WTC11 (cell line): ENCODE measurements at regions not wholly inside any gene's neighbourhood (a gene's known extent, or its start where the extent isn't known, plus 50 kb on each side); places are given as distances from the start of the nearest gene placed in this dataset.

Experiments
- ATAC-seq: fragments of 200-7000 bp; cut with Tn5 transposase; 2 replicates; pipeline ENCODE4 v1.10.0; 2021; ENCODE audit warnings: mild to moderate bottlenecking, moderate library complexity
- CTCF ChIA-PET: fragments of 300-600 bp; sonication (Branson Sonifier 250); formaldehyde crosslinking; loops from one replicate; lab custom pipeline; 2021; ENCODE audit warnings: antibody characterized with exemption; lab: Charles Lee
- POLR2A ChIA-PET: fragments of 350-600 bp; sonication (Branson Sonifier 250); formaldehyde crosslinking; loops from one replicate; lab custom pipeline; 2021; ENCODE audit warnings: antibody characterized with exemption; lab: Charles Lee
- DNase-seq: peaks from one replicate; pipeline ENCODE4 v3.0.0; 2021; ENCODE audit warnings: low spot score
- H3K27ac Mint-ChIP-seq: 2 replicates; pipeline ENCODE4 v1.8.0; 2021; ENCODE audit warnings: mixed read lengths
- H3K27me3 Mint-ChIP-seq: 2 replicates; pipeline ENCODE4 v1.8.0; 2021; ENCODE audit warnings: low read depth, mild to moderate bottlenecking, moderate library complexity, mixed read lengths
- H3K36me3 Mint-ChIP-seq: 2 replicates; pipeline ENCODE4 v1.8.0; 2021; ENCODE audit warnings: mixed read lengths
- H3K4me1 Mint-ChIP-seq: 2 replicates; pipeline ENCODE4 v1.8.0; 2022; ENCODE audit warnings: mixed read lengths
- H3K4me3 Mint-ChIP-seq: 2 replicates; pipeline ENCODE4 v1.8.0; 2021; ENCODE audit warnings: mild to moderate bottlenecking, moderate library complexity, mixed read lengths
- H3K9me3 Mint-ChIP-seq: 2 replicates; pipeline ENCODE4 v1.8.0; 2021; ENCODE audit warnings: mixed read lengths
- ELF4 ChIP-seq: sonication (generic); formaldehyde crosslinking; IDR thresholded peaks from 2 replicates; pipeline ENCODE4 v1.8.1; 2022; ENCODE audit warnings: low read depth, mild to moderate bottlenecking, moderate library complexity, missing genetic modification reagents
- EMX1 ChIP-seq: fragments of 250-450 bp; sonication (Bioruptor Pico); IDR thresholded peaks from 2 replicates; pipeline ENCODE4 v1.8.0; 2021; ENCODE audit warnings: mild to moderate bottlenecking
- FOXJ3 ChIP-seq: sonication (generic); formaldehyde crosslinking; IDR thresholded peaks from 2 replicates; pipeline ENCODE4 v1.9.0; 2021; ENCODE audit warnings: missing genetic modification reagents, mild to moderate bottlenecking, borderline replicate concordance
- GRHL2 ChIP-seq: fragments of 250-450 bp; sonication (Bioruptor Pico); IDR thresholded peaks from 2 replicates; pipeline ENCODE4 v1.8.0; 2022; ENCODE audit warnings: mild to moderate bottlenecking, moderate library complexity; ENCODE audit not compliant: insufficient replicate concordance, severe bottlenecking
- GTF2I ChIP-seq: fragments of 250-450 bp; sonication (Bioruptor Pico); conservative IDR thresholded peaks from 2 replicates; pipeline ENCODE4 v1.4.0; 2021; ENCODE audit warnings: mild to moderate bottlenecking
- KAT7 ChIP-seq: sonication (generic); formaldehyde crosslinking; IDR thresholded peaks from 2 replicates; pipeline ENCODE4 v1.8.1; 2023; ENCODE audit warnings: missing genetic modification reagents, mild to moderate bottlenecking, borderline replicate concordance
- MXD4 ChIP-seq: fragments of 250-450 bp; sonication (Bioruptor Pico); IDR thresholded peaks from 2 replicates; pipeline ENCODE4 v1.8.0; 2021; ENCODE audit warnings: mild to moderate bottlenecking, moderate library complexity, borderline replicate concordance
- RELA ChIP-seq: sonication (generic); formaldehyde crosslinking; IDR thresholded peaks from 2 replicates; pipeline ENCODE4 v1.8.1; 2022; ENCODE audit warnings: missing genetic modification reagents, mild to moderate bottlenecking, borderline replicate concordance
- SOX15 ChIP-seq: fragments of 250-450 bp; sonication (Bioruptor Pico); IDR thresholded peaks from 2 replicates; pipeline ENCODE4 v1.9.0; 2021; ENCODE audit warnings: mild to moderate bottlenecking
- ZBTB21 ChIP-seq: sonication (generic); formaldehyde crosslinking; IDR thresholded peaks from 2 replicates; pipeline ENCODE4 v1.8.1; 2023; ENCODE audit warnings: mild to moderate bottlenecking, missing genetic modification reagents, borderline replicate concordance
- ZNF232 ChIP-seq: sonication (generic); formaldehyde crosslinking; IDR thresholded peaks from 2 replicates; pipeline ENCODE4 v1.8.0; 2022; ENCODE audit warnings: mild to moderate bottlenecking, missing genetic modification reagents
- ZNF423 ChIP-seq: fragments of 250-450 bp; sonication (Bioruptor Pico); IDR thresholded peaks from 2 replicates; pipeline ENCODE4 v2.1.2; 2022; ENCODE audit warnings: mild to moderate bottlenecking, moderate library complexity
- TF ChIP-seq, protein P1 (sequence below): sonication (generic); formaldehyde crosslinking; IDR thresholded peaks from 2 replicates; pipeline ENCODE4 v1.8.1; 2022; ENCODE audit warnings: missing genetic modification reagents, borderline replicate concordance
- TF ChIP-seq, protein P2 (sequence below): sonication (generic); formaldehyde crosslinking; IDR thresholded peaks from 2 replicates; pipeline ENCODE4 v1.8.0; 2023; ENCODE audit warnings: missing genetic modification reagents, mild to moderate bottlenecking, borderline replicate concordance
- TF ChIP-seq, protein P3 (sequence below): sonication (generic); formaldehyde crosslinking; IDR thresholded peaks from 2 replicates; pipeline ENCODE4 v1.8.0; 2022; ENCODE audit warnings: mild to moderate bottlenecking, missing genetic modification reagents
- TF ChIP-seq, protein P4 (sequence below): fragments of 250-450 bp; sonication (Bioruptor Pico); IDR thresholded peaks from 2 replicates; pipeline ENCODE4 v1.8.0; 2021; ENCODE audit warnings: mild to moderate bottlenecking
- TF ChIP-seq, protein P5 (sequence below): sonication (generic); formaldehyde crosslinking; conservative IDR thresholded peaks from 2 replicates; pipeline ENCODE4 v1.8.1; 2022; ENCODE audit warnings: mild to moderate bottlenecking, missing genetic modification reagents
- TF ChIP-seq, protein P6 (sequence below): fragments of 200-600 bp; IDR thresholded peaks from 2 replicates; pipeline ENCODE4 v1.8.0; 2022; ENCODE audit warnings: antibody characterized with exemption
- TF ChIP-seq, protein P7 (sequence below): sonication (generic); formaldehyde crosslinking; IDR thresholded peaks from 2 replicates; pipeline ENCODE4 v1.8.1; 2023; ENCODE audit warnings: mild to moderate bottlenecking, missing genetic modification reagents
- TF ChIP-seq, protein P8 (sequence below): sonication (generic); formaldehyde crosslinking; IDR thresholded peaks from 2 replicates; pipeline ENCODE4 v1.8.1; 2023; ENCODE audit warnings: mild to moderate bottlenecking, missing genetic modification reagents, moderate library complexity

DNA sequence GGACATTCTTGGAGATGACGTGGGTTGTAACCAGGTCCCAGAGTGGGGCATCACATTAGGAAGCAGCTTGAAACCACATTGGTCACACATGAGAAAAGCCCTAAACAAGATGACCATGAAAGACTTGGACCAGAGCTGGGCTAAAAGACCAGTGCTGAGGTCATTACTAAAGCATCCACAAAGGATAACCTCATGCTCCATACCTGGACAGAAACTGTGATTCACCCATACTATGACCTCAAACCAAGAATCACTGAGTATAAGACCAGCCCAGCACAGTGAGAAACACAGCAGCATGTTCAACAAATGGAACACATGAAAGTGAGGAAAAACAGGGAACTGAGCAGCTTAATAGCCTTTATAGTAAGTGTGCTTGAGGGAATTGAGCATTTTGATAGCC lies 635.5 kb upstream of the NETO1 start:
- ChIA-PET POLR2A (no interaction called here), CTCF (no interaction called here)
- ATAC-seq (no peak), DNase-seq (no peak)
- no peaks in the 10 kb centered on the region for H3K4me1 Mint-ChIP-seq
- no peak overlapping the region for H3K27ac Mint-ChIP-seq
- no peaks in the 10 kb centered on the region for H3K36me3 Mint-ChIP-seq
- no peak for TF ChIP-seq ZNF423 (CRISPR knock-in tag)
- H3K4me3 Mint-ChIP-seq, result no peak overlapping the region
- H3K27me3 Mint-ChIP-seq, result no peaks in the 10 kb centered on the region
- no peaks in the 10 kb centered on the region; the same call in none of the 2 replicates for H3K9me3 Mint-ChIP-seq

DNA sequence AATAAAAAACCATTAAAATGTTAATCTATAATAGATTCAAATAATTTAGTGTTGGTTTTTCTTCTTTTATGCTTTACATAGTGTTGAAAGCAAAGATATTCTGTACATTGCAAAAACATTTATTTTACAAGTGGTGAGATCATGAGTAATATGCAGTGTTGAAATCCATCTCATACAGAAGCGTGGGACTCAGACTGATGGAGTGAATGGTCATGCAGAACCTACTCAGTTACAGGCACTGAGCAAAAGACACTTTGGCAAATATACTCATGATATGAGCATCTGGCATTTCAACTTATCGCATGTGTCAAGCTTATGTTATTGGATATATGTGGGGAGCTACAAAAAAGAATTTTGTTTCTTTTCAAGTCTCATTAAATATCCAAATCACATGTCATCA lies 620.2 kb upstream of the NETO1 start:
- Mint-ChIP-seq H3K36me3 (no peaks in the 10 kb centered on the region), H3K27me3 (no peaks in the 10 kb centered on the region), H3K9me3 (no peaks in the 10 kb centered on the region), H3K4me3 (no peak overlapping the region), H3K4me1 (no peaks in the 10 kb centered on the region), H3K27ac (no peak overlapping the region)
- ChIA-PET CTCF (no interaction called here), POLR2A (no interaction called here)
- ATAC-seq (no peak), DNase-seq (no peak)
- TF ChIP-seq ZBTB21 (CRISPR knock-in tag), result no peak
- TF ChIP-seq ZNF232 (CRISPR knock-in tag), result no peak
- TF ChIP-seq, protein P1, sequence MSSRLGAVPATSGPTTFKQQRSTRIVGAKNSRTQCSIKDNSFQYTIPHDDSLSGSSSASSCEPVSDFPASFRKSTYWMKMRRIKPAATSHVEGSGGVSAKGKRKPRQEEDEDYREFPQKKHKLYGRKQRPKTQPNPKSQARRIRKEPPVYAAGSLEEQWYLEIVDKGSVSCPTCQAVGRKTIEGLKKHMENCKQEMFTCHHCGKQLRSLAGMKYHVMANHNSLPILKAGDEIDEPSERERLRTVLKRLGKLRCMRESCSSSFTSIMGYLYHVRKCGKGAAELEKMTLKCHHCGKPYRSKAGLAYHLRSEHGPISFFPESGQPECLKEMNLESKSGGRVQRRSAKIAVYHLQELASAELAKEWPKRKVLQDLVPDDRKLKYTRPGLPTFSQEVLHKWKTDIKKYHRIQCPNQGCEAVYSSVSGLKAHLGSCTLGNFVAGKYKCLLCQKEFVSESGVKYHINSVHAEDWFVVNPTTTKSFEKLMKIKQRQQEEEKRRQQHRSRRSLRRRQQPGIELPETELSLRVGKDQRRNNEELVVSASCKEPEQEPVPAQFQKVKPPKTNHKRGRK, result no peak
- TF ChIP-seq, protein P2, sequence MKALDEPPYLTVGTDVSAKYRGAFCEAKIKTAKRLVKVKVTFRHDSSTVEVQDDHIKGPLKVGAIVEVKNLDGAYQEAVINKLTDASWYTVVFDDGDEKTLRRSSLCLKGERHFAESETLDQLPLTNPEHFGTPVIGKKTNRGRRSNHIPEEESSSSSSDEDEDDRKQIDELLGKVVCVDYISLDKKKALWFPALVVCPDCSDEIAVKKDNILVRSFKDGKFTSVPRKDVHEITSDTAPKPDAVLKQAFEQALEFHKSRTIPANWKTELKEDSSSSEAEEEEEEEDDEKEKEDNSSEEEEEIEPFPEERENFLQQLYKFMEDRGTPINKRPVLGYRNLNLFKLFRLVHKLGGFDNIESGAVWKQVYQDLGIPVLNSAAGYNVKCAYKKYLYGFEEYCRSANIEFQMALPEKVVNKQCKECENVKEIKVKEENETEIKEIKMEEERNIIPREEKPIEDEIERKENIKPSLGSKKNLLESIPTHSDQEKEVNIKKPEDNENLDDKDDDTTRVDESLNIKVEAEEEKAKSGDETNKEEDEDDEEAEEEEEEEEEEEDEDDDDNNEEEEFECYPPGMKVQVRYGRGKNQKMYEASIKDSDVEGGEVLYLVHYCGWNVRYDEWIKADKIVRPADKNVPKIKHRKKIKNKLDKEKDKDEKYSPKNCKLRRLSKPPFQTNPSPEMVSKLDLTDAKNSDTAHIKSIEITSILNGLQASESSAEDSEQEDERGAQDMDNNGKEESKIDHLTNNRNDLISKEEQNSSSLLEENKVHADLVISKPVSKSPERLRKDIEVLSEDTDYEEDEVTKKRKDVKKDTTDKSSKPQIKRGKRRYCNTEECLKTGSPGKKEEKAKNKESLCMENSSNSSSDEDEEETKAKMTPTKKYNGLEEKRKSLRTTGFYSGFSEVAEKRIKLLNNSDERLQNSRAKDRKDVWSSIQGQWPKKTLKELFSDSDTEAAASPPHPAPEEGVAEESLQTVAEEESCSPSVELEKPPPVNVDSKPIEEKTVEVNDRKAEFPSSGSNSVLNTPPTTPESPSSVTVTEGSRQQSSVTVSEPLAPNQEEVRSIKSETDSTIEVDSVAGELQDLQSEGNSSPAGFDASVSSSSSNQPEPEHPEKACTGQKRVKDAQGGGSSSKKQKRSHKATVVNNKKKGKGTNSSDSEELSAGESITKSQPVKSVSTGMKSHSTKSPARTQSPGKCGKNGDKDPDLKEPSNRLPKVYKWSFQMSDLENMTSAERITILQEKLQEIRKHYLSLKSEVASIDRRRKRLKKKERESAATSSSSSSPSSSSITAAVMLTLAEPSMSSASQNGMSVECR (CRISPR knock-in tag), result no peak
- TF ChIP-seq, protein P3, sequence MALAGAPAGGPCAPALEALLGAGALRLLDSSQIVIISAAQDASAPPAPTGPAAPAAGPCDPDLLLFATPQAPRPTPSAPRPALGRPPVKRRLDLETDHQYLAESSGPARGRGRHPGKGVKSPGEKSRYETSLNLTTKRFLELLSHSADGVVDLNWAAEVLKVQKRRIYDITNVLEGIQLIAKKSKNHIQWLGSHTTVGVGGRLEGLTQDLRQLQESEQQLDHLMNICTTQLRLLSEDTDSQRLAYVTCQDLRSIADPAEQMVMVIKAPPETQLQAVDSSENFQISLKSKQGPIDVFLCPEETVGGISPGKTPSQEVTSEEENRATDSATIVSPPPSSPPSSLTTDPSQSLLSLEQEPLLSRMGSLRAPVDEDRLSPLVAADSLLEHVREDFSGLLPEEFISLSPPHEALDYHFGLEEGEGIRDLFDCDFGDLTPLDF (CRISPR knock-in tag), result no peak
- TF ChIP-seq KAT7, result no peak
- TF ChIP-seq, protein P4, sequence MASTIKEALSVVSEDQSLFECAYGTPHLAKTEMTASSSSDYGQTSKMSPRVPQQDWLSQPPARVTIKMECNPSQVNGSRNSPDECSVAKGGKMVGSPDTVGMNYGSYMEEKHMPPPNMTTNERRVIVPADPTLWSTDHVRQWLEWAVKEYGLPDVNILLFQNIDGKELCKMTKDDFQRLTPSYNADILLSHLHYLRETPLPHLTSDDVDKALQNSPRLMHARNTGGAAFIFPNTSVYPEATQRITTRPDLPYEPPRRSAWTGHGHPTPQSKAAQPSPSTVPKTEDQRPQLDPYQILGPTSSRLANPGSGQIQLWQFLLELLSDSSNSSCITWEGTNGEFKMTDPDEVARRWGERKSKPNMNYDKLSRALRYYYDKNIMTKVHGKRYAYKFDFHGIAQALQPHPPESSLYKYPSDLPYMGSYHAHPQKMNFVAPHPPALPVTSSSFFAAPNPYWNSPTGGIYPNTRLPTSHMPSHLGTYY, result no peak
- TF ChIP-seq FOXJ3 (CRISPR knock-in tag), result no peak
- TF ChIP-seq, protein P5, sequence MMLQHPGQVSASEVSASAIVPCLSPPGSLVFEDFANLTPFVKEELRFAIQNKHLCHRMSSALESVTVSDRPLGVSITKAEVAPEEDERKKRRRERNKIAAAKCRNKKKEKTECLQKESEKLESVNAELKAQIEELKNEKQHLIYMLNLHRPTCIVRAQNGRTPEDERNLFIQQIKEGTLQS (CRISPR knock-in tag), result no peak
- TF ChIP-seq GRHL2 (CRISPR knock-in tag), result no peak
- no peak for TF ChIP-seq SOX15 (CRISPR knock-in tag)
- TF ChIP-seq, protein P6, sequence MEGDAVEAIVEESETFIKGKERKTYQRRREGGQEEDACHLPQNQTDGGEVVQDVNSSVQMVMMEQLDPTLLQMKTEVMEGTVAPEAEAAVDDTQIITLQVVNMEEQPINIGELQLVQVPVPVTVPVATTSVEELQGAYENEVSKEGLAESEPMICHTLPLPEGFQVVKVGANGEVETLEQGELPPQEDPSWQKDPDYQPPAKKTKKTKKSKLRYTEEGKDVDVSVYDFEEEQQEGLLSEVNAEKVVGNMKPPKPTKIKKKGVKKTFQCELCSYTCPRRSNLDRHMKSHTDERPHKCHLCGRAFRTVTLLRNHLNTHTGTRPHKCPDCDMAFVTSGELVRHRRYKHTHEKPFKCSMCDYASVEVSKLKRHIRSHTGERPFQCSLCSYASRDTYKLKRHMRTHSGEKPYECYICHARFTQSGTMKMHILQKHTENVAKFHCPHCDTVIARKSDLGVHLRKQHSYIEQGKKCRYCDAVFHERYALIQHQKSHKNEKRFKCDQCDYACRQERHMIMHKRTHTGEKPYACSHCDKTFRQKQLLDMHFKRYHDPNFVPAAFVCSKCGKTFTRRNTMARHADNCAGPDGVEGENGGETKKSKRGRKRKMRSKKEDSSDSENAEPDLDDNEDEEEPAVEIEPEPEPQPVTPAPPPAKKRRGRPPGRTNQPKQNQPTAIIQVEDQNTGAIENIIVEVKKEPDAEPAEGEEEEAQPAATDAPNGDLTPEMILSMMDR, result no peak
- TF ChIP-seq GTF2I, result no peak
- no peak for TF ChIP-seq MXD4 (CRISPR knock-in tag)
- no peak for TF ChIP-seq EMX1 (CRISPR knock-in tag)
- TF ChIP-seq RELA (CRISPR knock-in tag), result no peak
- TF ChIP-seq, protein P7, sequence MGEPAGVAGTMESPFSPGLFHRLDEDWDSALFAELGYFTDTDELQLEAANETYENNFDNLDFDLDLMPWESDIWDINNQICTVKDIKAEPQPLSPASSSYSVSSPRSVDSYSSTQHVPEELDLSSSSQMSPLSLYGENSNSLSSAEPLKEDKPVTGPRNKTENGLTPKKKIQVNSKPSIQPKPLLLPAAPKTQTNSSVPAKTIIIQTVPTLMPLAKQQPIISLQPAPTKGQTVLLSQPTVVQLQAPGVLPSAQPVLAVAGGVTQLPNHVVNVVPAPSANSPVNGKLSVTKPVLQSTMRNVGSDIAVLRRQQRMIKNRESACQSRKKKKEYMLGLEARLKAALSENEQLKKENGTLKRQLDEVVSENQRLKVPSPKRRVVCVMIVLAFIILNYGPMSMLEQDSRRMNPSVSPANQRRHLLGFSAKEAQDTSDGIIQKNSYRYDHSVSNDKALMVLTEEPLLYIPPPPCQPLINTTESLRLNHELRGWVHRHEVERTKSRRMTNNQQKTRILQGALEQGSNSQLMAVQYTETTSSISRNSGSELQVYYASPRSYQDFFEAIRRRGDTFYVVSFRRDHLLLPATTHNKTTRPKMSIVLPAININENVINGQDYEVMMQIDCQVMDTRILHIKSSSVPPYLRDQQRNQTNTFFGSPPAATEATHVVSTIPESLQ (CRISPR knock-in tag), result no peak
- no peak for TF ChIP-seq ELF4 (CRISPR knock-in tag)
- TF ChIP-seq, protein P8, sequence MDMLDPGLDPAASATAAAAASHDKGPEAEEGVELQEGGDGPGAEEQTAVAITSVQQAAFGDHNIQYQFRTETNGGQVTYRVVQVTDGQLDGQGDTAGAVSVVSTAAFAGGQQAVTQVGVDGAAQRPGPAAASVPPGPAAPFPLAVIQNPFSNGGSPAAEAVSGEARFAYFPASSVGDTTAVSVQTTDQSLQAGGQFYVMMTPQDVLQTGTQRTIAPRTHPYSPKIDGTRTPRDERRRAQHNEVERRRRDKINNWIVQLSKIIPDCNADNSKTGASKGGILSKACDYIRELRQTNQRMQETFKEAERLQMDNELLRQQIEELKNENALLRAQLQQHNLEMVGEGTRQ (CRISPR knock-in tag), result no peak
